ENCODE measurements at regions not wholly inside any gene's neighbourhood (a gene's known extent, or its start where the extent isn't known, plus 50 kb on each side); places are given as distances from the start of the nearest gene placed in this dataset.

- TF ChIP-seq, protein P1, sequence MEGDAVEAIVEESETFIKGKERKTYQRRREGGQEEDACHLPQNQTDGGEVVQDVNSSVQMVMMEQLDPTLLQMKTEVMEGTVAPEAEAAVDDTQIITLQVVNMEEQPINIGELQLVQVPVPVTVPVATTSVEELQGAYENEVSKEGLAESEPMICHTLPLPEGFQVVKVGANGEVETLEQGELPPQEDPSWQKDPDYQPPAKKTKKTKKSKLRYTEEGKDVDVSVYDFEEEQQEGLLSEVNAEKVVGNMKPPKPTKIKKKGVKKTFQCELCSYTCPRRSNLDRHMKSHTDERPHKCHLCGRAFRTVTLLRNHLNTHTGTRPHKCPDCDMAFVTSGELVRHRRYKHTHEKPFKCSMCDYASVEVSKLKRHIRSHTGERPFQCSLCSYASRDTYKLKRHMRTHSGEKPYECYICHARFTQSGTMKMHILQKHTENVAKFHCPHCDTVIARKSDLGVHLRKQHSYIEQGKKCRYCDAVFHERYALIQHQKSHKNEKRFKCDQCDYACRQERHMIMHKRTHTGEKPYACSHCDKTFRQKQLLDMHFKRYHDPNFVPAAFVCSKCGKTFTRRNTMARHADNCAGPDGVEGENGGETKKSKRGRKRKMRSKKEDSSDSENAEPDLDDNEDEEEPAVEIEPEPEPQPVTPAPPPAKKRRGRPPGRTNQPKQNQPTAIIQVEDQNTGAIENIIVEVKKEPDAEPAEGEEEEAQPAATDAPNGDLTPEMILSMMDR (IDR thresholded peaks at IDR 0.05; ENCODE audit: unreplicated experiment): no peak
- DNase-seq (ENCODE audit: low spot score): no peak
- no peaks in the 10 kb centered on the region for H3K9me3 Mint-ChIP-seq (ENCODE audit: unreplicated experiment)
- H3K27me3 Mint-ChIP-seq (ENCODE audit: unreplicated experiment): peaks cover 1% of the 10 kb centered on the region
- no peak overlapping the region for H3K27ac Mint-ChIP-seq (ENCODE audit: unreplicated experiment)
- no peaks in the 10 kb centered on the region for H3K36me3 Mint-ChIP-seq (ENCODE audit: low read depth, unreplicated experiment)
- H3K4me1 Mint-ChIP-seq (ENCODE audit: unreplicated experiment): no peaks in the 10 kb centered on the region
- H3K4me3 Mint-ChIP-seq (ENCODE audit: unreplicated experiment): no peak overlapping the region
Observed at GRCh38 chr18:68234676-68235075, 480.2 kb downstream of the TMX3 start.

DNA sequence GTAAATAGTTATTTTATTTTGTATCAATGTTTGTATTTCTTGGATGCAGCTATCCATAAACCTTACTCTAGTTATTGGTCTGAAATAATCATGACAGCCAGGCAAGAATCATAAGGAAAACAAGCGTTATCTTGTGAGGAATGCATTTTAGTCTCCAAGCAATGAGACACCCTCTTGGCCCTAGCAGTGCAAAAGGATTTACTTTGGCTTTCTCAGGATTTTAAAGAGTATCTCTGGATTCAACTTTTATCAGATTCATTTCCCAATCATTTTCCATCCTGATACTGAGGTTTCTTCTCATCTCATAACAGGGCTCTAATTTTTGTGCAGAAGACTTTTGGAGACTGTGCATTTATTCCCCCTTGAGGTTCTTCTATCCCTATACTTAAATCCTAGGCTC lies 480.8 kb downstream of the TMX3 start:
- peaks cover 1% of the 10 kb centered on the region for H3K27me3 Mint-ChIP-seq (ENCODE audit: unreplicated experiment)
- TF ChIP-seq, protein P1 (IDR thresholded peaks at IDR 0.05; ENCODE audit: unreplicated experiment): no peak
- no peaks in the 10 kb centered on the region for H3K4me1 Mint-ChIP-seq (ENCODE audit: unreplicated experiment)
- no peaks in the 10 kb centered on the region for H3K36me3 Mint-ChIP-seq (ENCODE audit: low read depth, unreplicated experiment)
- H3K27ac Mint-ChIP-seq (ENCODE audit: unreplicated experiment): no peak overlapping the region
- no peaks in the 10 kb centered on the region for H3K9me3 Mint-ChIP-seq (ENCODE audit: unreplicated experiment)
- no peak overlapping the region for H3K4me3 Mint-ChIP-seq (ENCODE audit: unreplicated experiment)
- DNase-seq (ENCODE audit: low spot score): no peak

- no peak for DNase-seq (ENCODE audit: low spot score)
- Mint-ChIP-seq H3K36me3 (ENCODE audit: low read depth, unreplicated experiment) (no peaks in the 10 kb centered on the region), H3K9me3 (ENCODE audit: unreplicated experiment) (no peaks in the 10 kb centered on the region), H3K4me3 (ENCODE audit: unreplicated experiment) (no peak overlapping the region), H3K27me3 (ENCODE audit: unreplicated experiment) (peaks cover 1% of the 10 kb centered on the region), H3K27ac (ENCODE audit: unreplicated experiment) (no peak overlapping the region), H3K4me1 (ENCODE audit: unreplicated experiment) (no peaks in the 10 kb centered on the region)
- TF ChIP-seq, protein P1 (IDR thresholded peaks at IDR 0.05; ENCODE audit: unreplicated experiment): no peak
Observed at GRCh38 chr18:68233018-68233417, 481.9 kb downstream of the TMX3 start.

- TF ChIP-seq, protein P1 (IDR thresholded peaks at IDR 0.05; ENCODE audit: unreplicated experiment): no peak
- H3K27ac Mint-ChIP-seq (ENCODE audit: unreplicated experiment): no peak overlapping the region
- no peak for DNase-seq (ENCODE audit: low spot score)
- no peaks in the 10 kb centered on the region for H3K9me3 Mint-ChIP-seq (ENCODE audit: unreplicated experiment)
- H3K27me3 Mint-ChIP-seq (ENCODE audit: unreplicated experiment): peaks cover 1% of the 10 kb centered on the region
- no peaks in the 10 kb centered on the region for H3K4me1 Mint-ChIP-seq (ENCODE audit: unreplicated experiment)
- H3K4me3 Mint-ChIP-seq (ENCODE audit: unreplicated experiment): no peak overlapping the region
- H3K36me3 Mint-ChIP-seq (ENCODE audit: low read depth, unreplicated experiment): no peaks in the 10 kb centered on the region
Observed at GRCh38 chr18:68229351-68229750, 485.6 kb downstream of the TMX3 start.

DNA sequence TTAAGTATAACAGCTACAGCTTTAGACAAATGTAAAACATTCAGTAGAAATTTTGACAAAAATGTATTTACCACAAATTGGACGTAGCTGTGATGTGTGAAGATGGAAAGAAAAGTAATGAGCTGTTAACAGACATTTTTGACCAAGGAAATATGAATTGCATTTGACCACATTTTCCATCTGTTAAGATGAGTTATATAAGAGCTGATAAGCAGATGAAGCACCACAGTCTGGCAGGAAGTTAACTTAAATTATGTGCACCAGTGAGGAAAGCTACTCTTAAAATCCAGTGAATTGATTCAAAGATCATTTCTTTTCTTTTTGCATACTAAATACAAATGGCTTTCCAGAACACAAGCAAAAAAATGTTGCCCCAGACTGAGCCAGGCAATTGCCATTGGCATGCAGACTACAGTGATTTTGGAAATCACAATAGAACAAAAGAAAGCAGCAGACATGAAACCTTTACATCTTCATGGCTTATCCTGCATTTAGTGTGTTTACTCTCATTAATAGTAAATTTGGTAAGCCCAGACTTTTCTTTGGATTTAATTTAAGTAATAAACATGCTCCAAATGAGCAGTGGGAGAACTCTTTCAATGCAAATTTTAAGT lies 493.7 kb downstream of the TMX3 start:
- TF ChIP-seq, protein P1 (IDR thresholded peaks at IDR 0.05; ENCODE audit: unreplicated experiment): no peak
- Mint-ChIP-seq H3K4me1 (ENCODE audit: unreplicated experiment) (no peaks in the 10 kb centered on the region), H3K9me3 (ENCODE audit: unreplicated experiment) (no peaks in the 10 kb centered on the region), H3K4me3 (ENCODE audit: unreplicated experiment) (no peak overlapping the region), H3K36me3 (ENCODE audit: low read depth, unreplicated experiment) (no peaks in the 10 kb centered on the region), H3K27ac (ENCODE audit: unreplicated experiment) (no peak overlapping the region), H3K27me3 (ENCODE audit: unreplicated experiment) (no peaks in the 10 kb centered on the region)
- DNase-seq (ENCODE audit: low spot score): no peak
